HG03432 (cell line): ENCODE measurements at regions not wholly inside any gene's neighbourhood (a gene's known extent, or its start where the extent isn't known, plus 50 kb on each side); places are given as distances from the start of the nearest gene placed in this dataset.
A peak's percentile ranks its signal among the peaks of the same experiment; 100 is the strongest.

ENCODE experiments used
- ATAC-seq: cut with Tn5 transposase; IDR thresholded peaks from one replicate; pipeline ENCODE4 v1.9.1; 2021; ENCODE audit warnings: mild to moderate bottlenecking, moderate library complexity; ENCODE audit not compliant: unreplicated experiment

GRCh38 chr1:87806379-87807094 lies 477.9 kb downstream of the LMO4 start:
- no peak for ATAC-seq

- ATAC-seq: no peak
These were observed 481.5 kb downstream of the LMO4 start for GRCh38 chr1:87810166-87810565.

GRCh38 chr1:87812871-87813577 lies 484.3 kb downstream of the LMO4 start:
- peak; percentile 89 for ATAC-seq

GRCh38 chr1:87814573-87814972 lies 485.9 kb downstream of the LMO4 start:
- ATAC-seq: no peak

- no peak for ATAC-seq
These were observed 488.0 kb downstream of the LMO4 start for GRCh38 chr1:87816646-87817045.

- no peak for ATAC-seq
These were observed 492.1 kb downstream of the LMO4 start for GRCh38 chr1:87820668-87821334.

- no peak for ATAC-seq
These were observed 492.6 kb downstream of the LMO4 start for GRCh38 chr1:87821335-87821697.

- peak; percentile 93 for ATAC-seq
These were observed 498.1 kb downstream of the LMO4 start for GRCh38 chr1:87826681-87827251.

GRCh38 chr1:87829360-87829759 lies 500.7 kb downstream of the LMO4 start:
- peak; percentile 55 for ATAC-seq

- no peak for ATAC-seq
These were observed 501.8 kb downstream of the LMO4 start for GRCh38 chr1:87830432-87830978.

- ATAC-seq: no peak
These were observed 504.5 kb downstream of the LMO4 start for GRCh38 chr1:87833166-87833565.

GRCh38 chr1:87834151-87834550 lies 505.5 kb downstream of the LMO4 start:
- ATAC-seq: no peak

GRCh38 chr1:87834941-87835340 lies 506.3 kb downstream of the LMO4 start:
- ATAC-seq: no peak

- ATAC-seq: peak; percentile 97
These were observed 512.1 kb downstream of the LMO4 start for GRCh38 chr1:87840767-87841166.

- no peak for ATAC-seq
These were observed 512.7 kb downstream of the LMO4 start for GRCh38 chr1:87841332-87841731.

GRCh38 chr1:87842156-87842555 lies 513.5 kb downstream of the LMO4 start:
- no peak for ATAC-seq

GRCh38 chr1:87844251-87844650 lies 515.6 kb downstream of the LMO4 start:
- ATAC-seq: no peak

GRCh38 chr1:87851490-87851889 lies 522.8 kb downstream of the LMO4 start:
- no peak for ATAC-seq

GRCh38 chr1:87852410-87853161 lies 523.9 kb downstream of the LMO4 start:
- ATAC-seq: no peak

GRCh38 chr1:87853576-87854351 lies 525.1 kb downstream of the LMO4 start:
- no peak for ATAC-seq
